Esophagus mucosa (tissue), 1 donor: ENCODE measurements at regions not wholly inside any gene's neighbourhood (a gene's known extent, or its start where the extent isn't known, plus 50 kb on each side); places are given as distances from the start of the nearest gene placed in this dataset.
A peak's percentile ranks its signal among the peaks of the same experiment; 100 is the strongest.

Experiments
- ATAC-seq: fragments of 200-7000 bp; cut with Tn5 transposase; one replicate; pipeline ENCODE4 v1.9.1; 2020
- donor health status: DM: yes; HTN: yes; CAD: no.

GRCh38 chr5:89384391-89384790 lies 501.4 kb upstream of the MEF2C start:
- ATAC-seq = no peak

GRCh38 chr5:89380635-89381034 lies 497.7 kb upstream of the MEF2C start:
- no peak for ATAC-seq

GRCh38 chr5:89377767-89378455 lies 494.9 kb upstream of the MEF2C start:
- ATAC-seq = no peak

- ATAC-seq = no peak
Observed at GRCh38 chr5:89374818-89375521, 492.0 kb upstream of the MEF2C start.

GRCh38 chr5:89374144-89374784 lies 491.3 kb upstream of the MEF2C start:
- ATAC-seq = no peak

GRCh38 chr5:89372176-89372575 lies 489.2 kb upstream of the MEF2C start:
- no peak for ATAC-seq

- ATAC-seq = no peak
Observed at GRCh38 chr5:89371646-89372045, 488.7 kb upstream of the MEF2C start.

- ATAC-seq = no peak
Observed at GRCh38 chr5:89359046-89359445, 476.1 kb upstream of the MEF2C start.

- no peak for ATAC-seq
Observed at GRCh38 chr5:89353837-89354551, 471.0 kb upstream of the MEF2C start.

- no peak for ATAC-seq
Observed at GRCh38 chr5:89351975-89352374, 469.0 kb upstream of the MEF2C start.

GRCh38 chr5:89351222-89351621 lies 468.2 kb upstream of the MEF2C start:
- no peak for ATAC-seq

- no peak for ATAC-seq
Observed at GRCh38 chr5:89350684-89351083, 467.7 kb upstream of the MEF2C start.

- ATAC-seq = no peak
Observed at GRCh38 chr5:89349246-89349980, 466.4 kb upstream of the MEF2C start.

- ATAC-seq = no peak
Observed at GRCh38 chr5:89346573-89346972, 463.6 kb upstream of the MEF2C start.

GRCh38 chr5:89343666-89344065 lies 460.7 kb upstream of the MEF2C start:
- peak; percentile 45 for ATAC-seq

GRCh38 chr5:89342106-89342876 lies 459.3 kb upstream of the MEF2C start:
- ATAC-seq = no peak

GRCh38 chr5:89338935-89339334 lies 456.0 kb upstream of the MEF2C start:
- ATAC-seq = no peak

GRCh38 chr5:89336111-89336510 lies 453.1 kb upstream of the MEF2C start:
- no peak for ATAC-seq

- ATAC-seq = no peak
Observed at GRCh38 chr5:89330140-89330539, 447.2 kb upstream of the MEF2C start.

- no peak for ATAC-seq
Observed at GRCh38 chr5:89327608-89328007, 444.6 kb upstream of the MEF2C start.

- no peak for ATAC-seq
Observed at GRCh38 chr5:89324990-89325389, 442.0 kb upstream of the MEF2C start.
